SK-N-SH (cell line): ENCODE measurements at regions not wholly inside any gene's neighbourhood (a gene's known extent, or its start where the extent isn't known, plus 50 kb on each side); places are given as distances from the start of the nearest gene placed in this dataset.

Experiments
- CTCF ChIA-PET: fragments of 300-600, 350-600 bp; formaldehyde crosslinking; extraction: SDS; loops from one replicate; lab custom pipeline; 2021; lab: Yijun Ruan, JAX
- POLR2A ChIA-PET: fragments of 350-600 bp; sonication (Branson Sonifier 250); formaldehyde crosslinking; extraction: SDS; loops from one replicate; lab custom pipeline; 2020; ENCODE audit warnings: antibody characterized with exemption, inconsistent platforms; lab: Yijun Ruan, JAX
- DNase-seq: peaks from one replicate; pipeline ENCODE4 v3.0.0; 2012
- H2AFZ ChIP-seq: fragments of 200-600 bp; sonication (generic); 2 replicates; pipeline ENCODE4 v1.8.1; 2016; ENCODE audit warnings: antibody characterized with exemption, mild to moderate bottlenecking, low read depth
- H3F3A ChIP-seq: fragments of 200-600 bp; sonication (generic); replicated peaks from 2 replicates; pipeline ENCODE3; 2016; ENCODE audit warnings: antibody characterized with exemption, mild to moderate bottlenecking; ENCODE audit not compliant: insufficient read depth
- H3K27ac ChIP-seq, 2 experiments: fragments of 200-500 bp in 1 of 2; fragments of 200-600 bp in 1 of 2; sonication (Bioruptor generic) in 1 of 2; sonication (generic), shearing (Covaris generic) in 1 of 2; 2 replicates each; pipeline versions ENCODE4 v1.5.1 to v1.6.1; 2014 to 2016; ENCODE audit warnings: low read depth in 2 of 2, inconsistent platforms in 1 of 2, low read length in 1 of 2, mild to moderate bottlenecking in 1 of 2, mixed read lengths in 1 of 2
- H3K27me3 ChIP-seq: fragments of 200-600 bp; sonication (generic), shearing (Covaris generic); 2 replicates; pipeline ENCODE4 v1.6.1; 2016; ENCODE audit warnings: mixed run types; ENCODE audit not compliant: insufficient read depth
- H3K36me3 ChIP-seq, 2 experiments: fragments of 200-500 bp in 1 of 2; fragments of 200-600 bp in 1 of 2; sonication (Bioruptor generic) in 1 of 2; sonication (generic) in 1 of 2; replicated peaks in 1 of 2; 2 replicates each; pipeline versions ENCODE3 to v1.5.1; 2014 to 2016; ENCODE audit warnings: low read length in 1 of 2, mild to moderate bottlenecking in 1 of 2; ENCODE audit not compliant: insufficient read depth in 2 of 2, control insufficient read depth in 1 of 2
- H3K4me1 ChIP-seq, 2 experiments: fragments of 200-500 bp in 1 of 2; fragments of 200-600 bp in 1 of 2; sonication (Bioruptor generic) in 1 of 2; sonication (generic), shearing (Covaris generic) in 1 of 2; 2 replicates each; pipeline versions ENCODE4 v1.5.1 to v1.6.1; 2014 to 2016; ENCODE audit warnings: low read depth in 1 of 2, low read length in 1 of 2, mixed run types in 1 of 2; ENCODE audit not compliant: insufficient read depth in 2 of 2, control insufficient read depth in 1 of 2
- H3K4me2 ChIP-seq: fragments of 200-600 bp; sonication (generic), shearing (Covaris generic); 2 replicates; pipeline ENCODE4 v1.6.1; 2017; ENCODE audit warnings: mixed run types
- H3K4me3 ChIP-seq, 2 experiments: fragments of 200-500 bp in 1 of 2; fragments of 200-600 bp in 1 of 2; sonication (Bioruptor generic) in 1 of 2; sonication (generic), shearing (Covaris generic) in 1 of 2; 2 replicates each; pipeline versions ENCODE4 v1.5.1 to v1.8.1; 2014 to 2016; ENCODE audit warnings: low read depth in 2 of 2, inconsistent platforms in 1 of 2, low read length in 1 of 2, mild to moderate bottlenecking in 1 of 2, mixed read lengths in 1 of 2, moderate library complexity in 1 of 2
- H3K79me2 ChIP-seq: fragments of 200-600 bp; sonication (generic); 2 replicates; pipeline ENCODE4 v1.8.1; 2017; ENCODE audit warnings: mild to moderate bottlenecking; ENCODE audit not compliant: insufficient read depth
- H3K9ac ChIP-seq: fragments of 200-600 bp; sonication (generic); 2 replicates; pipeline ENCODE4 v1.6.1; 2017; ENCODE audit warnings: mixed run types
- H3K9me2 ChIP-seq: fragments of 200-600 bp; sonication (generic); 2 replicates; pipeline ENCODE4 v1.6.1; 2017; ENCODE audit warnings: mixed run types
- H3K9me3 ChIP-seq: fragments of 200-600 bp; sonication (generic); 2 replicates; pipeline ENCODE4 v1.6.1; 2017; ENCODE audit warnings: mixed run types, mild to moderate bottlenecking, moderate library complexity
- H4K20me1 ChIP-seq: fragments of 200-600 bp; sonication (generic); 2 replicates; pipeline ENCODE4 v1.6.1; 2017; ENCODE audit warnings: mild to moderate bottlenecking, mixed run types; ENCODE audit not compliant: insufficient read depth
- CTCF ChIP-seq: fragments of 200-600 bp; sonication (generic); IDR thresholded peaks from 2 replicates; pipeline ENCODE4 v1.6.1; 2017; ENCODE audit warnings: antibody characterized with exemption, mild to moderate bottlenecking, moderate library complexity
- ELF1 ChIP-seq: IDR thresholded peaks from 2 replicates; pipeline ENCODE4 v1.4.0; 2012
- EP300 ChIP-seq, 2 experiments: IDR thresholded peaks; 2 replicates each; pipeline versions ENCODE4 v1.4.0 to v1.6.1; 2012; ENCODE audit warnings: borderline replicate concordance in 1 of 2, low read depth in 1 of 2, low read length in 1 of 2
- EZH2phosphoT487 ChIP-seq: fragments of 200-600 bp; sonication (generic); IDR thresholded peaks from 2 replicates; pipeline ENCODE4 v1.6.1; 2017; ENCODE audit warnings: low read depth, mixed run types, mild to moderate bottlenecking, antibody characterized with exemption, moderate library complexity, borderline replicate concordance
- GABPA ChIP-seq: IDR thresholded peaks from 2 replicates; pipeline ENCODE4 v1.4.0; 2012; ENCODE audit warnings: low read depth, mild to moderate bottlenecking
- IRF3 ChIP-seq: fragments of 150-350 bp; IDR thresholded peaks from 2 replicates; pipeline ENCODE4 v1.6.1; 2016; ENCODE audit warnings: mild to moderate bottlenecking, low read depth, low read length
- MEF2A ChIP-seq: IDR thresholded peaks from 2 replicates; pipeline ENCODE4 v1.4.0; 2012; ENCODE audit warnings: low read depth, borderline replicate concordance
- MXI1 ChIP-seq: IDR thresholded peaks from 2 replicates; pipeline ENCODE4 v1.6.1; 2012; ENCODE audit warnings: mild to moderate bottlenecking, low read depth, low read length, improper control_type of control experiment
- PBX3 ChIP-seq: IDR thresholded peaks from 2 replicates; pipeline ENCODE4; 2012
- RAD21 ChIP-seq: IDR thresholded peaks from 2 replicates; pipeline ENCODE4 v1.6.1; 2012; ENCODE audit warnings: mild to moderate bottlenecking, low read length
- RCOR1 ChIP-seq: fragments of 150-350 bp; IDR thresholded peaks from 2 replicates; pipeline ENCODE4 v1.6.1; 2017; ENCODE audit warnings: antibody characterized with exemption, low read length
- RFX5 ChIP-seq: IDR thresholded peaks from 2 replicates; pipeline ENCODE4 v1.6.1; 2012; ENCODE audit warnings: mild to moderate bottlenecking, improper control_type of control experiment, low read length
- RXRA ChIP-seq: IDR thresholded peaks from 2 replicates; pipeline ENCODE4 v1.4.0; 2012; ENCODE audit warnings: low read depth, mild to moderate bottlenecking, borderline replicate concordance
- TAF1 ChIP-seq: IDR thresholded peaks from 2 replicates; pipeline ENCODE4 v1.6.1; 2012; ENCODE audit warnings: low read depth, mild to moderate bottlenecking, low read length, moderate library complexity, borderline replicate concordance
- USF2 ChIP-seq: fragments of 150-350 bp; IDR thresholded peaks from 2 replicates; pipeline ENCODE4 v1.6.1; 2017; ENCODE audit warnings: antibody characterized with exemption, low read length, low read depth, borderline replicate concordance
- YY1 ChIP-seq: IDR thresholded peaks from 2 replicates; pipeline ENCODE4 v1.4.0; 2012; ENCODE audit warnings: low read depth, mild to moderate bottlenecking
- ZBTB33 ChIP-seq: IDR thresholded peaks from 2 replicates; pipeline ENCODE4 v1.4.0; 2012; ENCODE audit warnings: low read depth, borderline replicate concordance
- WGBS: methylation state at CpG from one replicate; pipeline ENCODE4 v1.1.6; 2017; ENCODE audit warnings: low lambda C conversion rate; 5-methylcytosine and 5-hydroxymethylcytosine counted together

- no peak overlapping the region for H3K9ac ChIP-seq
- H2AFZ ChIP-seq = no peak overlapping the region
- no peaks in the 10 kb centered on the region for H4K20me1 ChIP-seq
- POLR2A ChIA-PET = no interaction called here
- H3K27me3 ChIP-seq = no peaks in the 10 kb centered on the region
- no peaks in the 10 kb centered on the region for H3F3A ChIP-seq
- H3K4me2 ChIP-seq = no peak overlapping the region
- no CpG with 5 or more reads among the region's 1 CpG for WGBS
- no peaks in the 10 kb centered on the region for H3K4me1 ChIP-seq
- CTCF ChIA-PET = no interaction called here
- no peak overlapping the region for H3K4me3 ChIP-seq
- H3K79me2 ChIP-seq = no peaks in the 10 kb centered on the region; the same call in 1 of the 2 replicates
- no peak overlapping the region for H3K27ac ChIP-seq
- no peaks in the 10 kb centered on the region for H3K36me3 ChIP-seq
- no peaks in the 10 kb centered on the region for H3K9me3 ChIP-seq
- TF ChIP-seq RCOR1 (no peak), GABPA (no peak), EP300 (IDR thresholded peaks at IDR 0.05; ENCODE audit: borderline replicate concordance in 1 of 2, low read depth in 1 of 2, low read length in 1 of 2) (no peak), TAF1 (no peak), CTCF (no peak), USF2 (no peak), YY1 (no peak), RAD21 (no peak), EZH2phosphoT487 (no peak), RXRA (no peak), RFX5 (no peak), PBX3 (no peak), ZBTB33 (no peak), MXI1 (no peak), ELF1 (no peak), MEF2A (no peak), IRF3 (no peak)
- DNase-seq = no peak
- no peaks in the 10 kb centered on the region for H3K9me2 ChIP-seq
Measured at GRCh38 chr9:28653216-28653615, 1079.9 kb upstream of the C9orf72 start.
